Mammary epithelial cell (primary cell): ENCODE measurements at regions not wholly inside any gene's neighbourhood (a gene's known extent, or its start where the extent isn't known, plus 50 kb on each side); places are given as distances from the start of the nearest gene placed in this dataset.

Source experiments
- CTCF ChIP-seq, 2 donors: IDR thresholded peaks in 1 of 2; conservative IDR thresholded peaks in 1 of 2; 2 replicates each; pipeline ENCODE4 v1.5.1; 2011 to 2012; ENCODE audit warnings: inconsistent platforms in 2 of 2, low read length in 2 of 2, mild to moderate bottlenecking in 2 of 2, control low read depth in 1 of 2, low read depth in 1 of 2; ENCODE audit not compliant: insufficient read depth in 1 of 2; ENCODE audit errors: extremely low read depth in 1 of 2
- EZH2 ChIP-seq: IDR thresholded peaks from 2 replicates; pipeline ENCODE4 v1.6.1; 2012; ENCODE audit warnings: low read length, inconsistent platforms, borderline replicate concordance

- TF ChIP-seq EZH2 (no peak), CTCF (conservative IDR thresholded peaks at IDR 0.05 in 1 of 2, IDR thresholded peaks at IDR 0.05 in 1 of 2; ENCODE audit: extremely low read depth in 1 of 2, insufficient read depth in 1 of 2, low read depth in 1 of 2, low read length in 2 of 2) (no peak)
These were observed 222.4 kb upstream of the ID2 start for GRCh38 chr2:8459474-8459873.
